ENCODE measurements at regions not wholly inside any gene's neighbourhood (a gene's known extent, or its start where the extent isn't known, plus 50 kb on each side); places are given as distances from the start of the nearest gene placed in this dataset.
A peak's percentile ranks its signal among the peaks of the same experiment; 100 is the strongest.
"Not testable (repeated sequence)": the region's sequence is repeated elsewhere in the genome, so short reads cannot be mapped to it uniquely, and the experiment has no call there.

DNA sequence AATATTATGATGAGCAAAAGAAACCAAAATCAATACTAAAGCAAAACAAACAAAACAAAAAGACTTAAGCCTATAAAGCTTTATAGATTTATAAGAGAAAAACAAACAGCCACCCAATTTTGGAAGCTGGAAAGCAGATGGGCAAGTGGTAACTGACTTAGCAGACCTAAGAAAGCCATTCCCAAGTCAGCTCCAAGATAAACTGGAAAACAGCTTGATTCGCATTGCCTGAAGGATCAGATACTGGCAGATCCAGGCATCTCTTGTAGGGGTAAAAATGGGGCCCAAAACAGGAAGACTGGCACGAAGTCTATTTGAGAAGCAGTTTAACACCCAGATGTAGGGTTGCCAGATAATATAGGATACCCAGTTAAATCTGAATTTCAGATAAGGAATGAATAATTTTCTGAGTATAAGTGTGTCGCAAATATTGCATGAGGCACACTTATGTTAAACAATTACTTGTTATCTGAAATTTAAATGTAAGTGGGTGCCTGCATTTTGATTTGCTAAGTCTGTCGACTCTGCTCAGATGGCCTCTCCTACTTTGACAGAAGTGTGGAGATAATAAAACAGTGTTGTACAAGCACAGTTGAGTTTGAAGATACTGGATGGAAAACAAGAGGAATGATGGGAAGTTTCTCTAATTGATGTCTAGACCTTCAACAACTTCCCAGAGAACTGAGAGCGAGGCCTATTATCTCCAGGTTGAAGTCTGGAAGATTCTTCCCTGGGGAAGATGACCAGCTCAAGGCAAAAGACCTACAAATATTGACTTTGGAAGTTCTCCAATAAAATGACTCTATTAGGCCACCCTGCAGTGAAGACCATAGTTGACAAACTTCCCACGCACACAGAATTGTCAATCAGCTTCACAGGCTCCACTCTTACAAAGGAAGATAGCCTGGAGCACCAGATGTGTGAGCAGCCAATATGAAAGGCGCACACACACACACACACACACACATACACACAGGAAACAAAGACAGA, 113.4 kb downstream of the FAM50B start:
- DNase-seq = no peak

DNA sequence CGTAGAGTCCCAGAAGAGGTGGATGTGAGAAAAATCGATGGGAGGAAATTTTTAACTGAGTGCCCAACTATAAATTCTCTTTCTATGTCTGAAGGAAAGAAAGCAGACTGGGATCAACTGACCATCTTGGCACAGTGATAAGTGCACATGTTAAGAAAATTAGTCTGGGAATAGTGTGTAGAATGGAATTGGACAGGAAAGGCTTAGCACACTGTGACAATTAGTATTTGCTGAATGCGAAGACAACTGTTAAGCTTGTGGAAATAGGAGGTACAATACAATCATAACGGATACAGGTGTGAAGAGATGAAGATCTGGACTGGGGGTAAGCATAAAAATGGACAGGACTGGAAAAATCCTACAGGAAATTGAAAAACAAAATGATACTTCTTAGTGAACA, 114.3 kb downstream of the FAM50B start:
- no peak for DNase-seq

DNA sequence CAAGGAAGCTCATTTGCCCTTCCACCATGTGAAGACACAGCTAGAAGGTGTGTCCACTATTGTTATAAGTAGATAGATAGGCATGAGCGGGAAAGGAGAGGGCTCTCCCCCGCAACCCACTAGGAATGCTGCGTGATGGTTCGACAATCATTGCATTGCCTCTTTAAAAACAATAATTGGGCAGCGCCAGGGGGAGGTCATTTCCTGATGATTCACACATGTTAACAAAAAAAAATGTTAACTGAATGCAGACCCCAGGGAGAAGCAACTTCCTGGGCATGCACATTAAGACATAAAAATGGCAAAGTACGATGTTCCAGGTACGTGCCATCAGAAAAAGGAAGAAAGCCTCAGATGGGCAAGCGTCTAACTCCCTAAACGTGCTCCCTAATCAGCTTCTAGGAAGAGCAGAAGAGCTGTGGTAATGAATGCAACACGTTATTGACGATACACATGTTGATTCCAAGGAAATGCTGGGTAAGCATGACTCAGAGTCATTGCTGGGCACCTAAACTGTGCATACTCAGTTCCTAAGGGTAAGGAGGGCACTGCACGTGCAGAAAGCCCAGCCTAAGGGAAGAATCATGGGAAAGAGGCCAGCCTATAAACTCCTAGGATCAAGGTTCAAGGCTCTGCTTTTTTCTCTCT, 113.7 kb downstream of the FAM217A start:
- no peak for DNase-seq

DNA sequence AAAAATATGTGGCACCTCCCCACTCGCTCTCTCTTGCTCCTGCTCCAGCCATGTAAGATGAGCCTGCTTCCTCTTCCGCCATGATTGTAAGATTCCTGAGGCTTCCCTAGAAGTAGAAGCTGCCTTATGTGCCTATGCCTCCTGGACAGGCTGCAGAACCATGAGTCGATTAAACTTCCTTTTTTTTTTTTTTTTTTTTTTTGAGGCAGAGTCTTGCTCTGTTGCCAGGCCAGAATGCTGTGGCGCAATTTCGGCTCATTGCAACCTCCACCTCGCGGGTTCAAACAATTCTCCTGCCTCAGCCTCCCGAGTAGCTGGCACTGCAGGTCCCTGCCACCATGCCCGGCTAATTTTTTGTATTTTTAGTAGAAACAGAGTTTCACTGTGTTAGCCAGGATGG, 112.5 kb downstream of the FAM217A start:
- no peak for DNase-seq

DNA sequence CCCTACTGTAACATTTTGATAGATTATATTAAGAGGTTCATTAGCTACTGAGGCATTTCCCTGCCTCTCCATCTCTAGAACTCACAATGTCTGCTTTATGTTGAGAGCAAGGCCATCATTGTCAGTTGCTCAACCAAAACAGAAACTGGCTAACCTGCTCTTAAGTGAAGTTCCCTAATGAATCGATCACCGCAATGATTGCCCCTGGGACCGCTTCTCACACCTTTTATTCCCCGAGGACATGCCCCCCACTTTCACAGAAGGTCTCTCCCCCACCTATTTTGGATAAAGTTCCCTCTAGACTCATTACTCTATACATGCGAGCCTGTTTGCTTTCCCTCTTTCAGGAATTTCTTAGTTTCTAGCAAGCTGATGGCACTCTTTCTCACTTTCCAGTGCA, 108.8 kb downstream of the FAM217A start:
- no peak for DNase-seq

DNA sequence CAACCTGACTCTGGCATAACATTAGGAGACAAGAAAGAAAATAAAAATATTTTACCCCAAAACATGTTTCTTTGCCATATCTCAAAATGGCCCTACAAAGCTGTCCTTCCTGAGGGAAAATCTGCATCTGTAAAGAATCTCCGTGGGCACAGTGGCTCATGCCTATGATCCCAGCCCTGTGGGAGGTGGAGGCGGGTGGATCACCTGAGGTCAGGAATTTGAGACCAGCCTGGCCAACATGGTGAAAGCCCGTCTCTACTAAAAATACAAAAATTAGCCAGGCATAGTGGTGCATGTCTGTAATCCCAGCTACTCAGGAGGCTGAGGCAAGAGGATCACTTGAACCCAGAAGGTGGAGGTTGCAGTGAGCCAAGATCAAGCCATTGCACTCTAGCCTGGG, 105.8 kb downstream of the FAM217A start:
- DNase-seq = not testable (repeated sequence)

DNA sequence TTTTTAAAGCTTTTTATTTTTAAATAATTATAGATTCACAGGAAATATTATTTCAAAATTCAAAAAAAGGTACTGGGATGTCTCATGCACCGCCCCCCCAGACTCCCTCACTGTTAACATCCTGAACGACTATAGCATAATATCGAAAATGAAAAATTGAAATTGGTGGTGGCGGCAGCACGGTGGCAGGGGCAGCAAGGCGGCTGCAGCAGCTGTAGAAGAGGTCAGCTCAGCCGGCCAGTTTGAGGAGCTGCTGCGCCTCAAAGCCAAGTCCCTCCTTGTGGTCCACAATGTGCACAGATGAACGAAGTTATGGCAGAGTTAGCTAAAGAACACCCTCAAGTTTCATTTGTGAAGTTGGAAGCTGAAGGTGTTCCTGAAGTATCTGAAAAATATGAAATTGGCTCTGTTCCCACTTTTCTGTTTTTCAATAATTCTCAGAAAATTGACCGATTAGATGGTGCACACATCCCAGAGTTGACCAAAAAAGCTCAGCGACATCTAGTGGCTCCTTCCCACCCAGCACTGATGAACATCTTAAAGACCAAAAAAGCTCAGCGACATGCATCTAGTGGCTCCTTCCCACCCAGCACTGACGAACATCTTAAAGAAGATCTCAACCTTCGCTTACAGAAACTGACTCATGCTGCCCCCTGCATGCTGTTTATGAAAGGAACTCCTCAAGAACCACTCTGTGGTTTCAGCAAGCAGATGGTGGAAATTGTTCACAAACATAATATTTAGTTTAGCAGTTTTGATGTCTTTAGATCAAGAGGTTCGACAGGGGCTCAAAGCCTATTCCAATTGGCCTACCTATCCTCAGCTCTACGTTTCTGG, 100.8 kb downstream of the FAM217A start:
- peak; percentile 81 to 82 for DNase-seq

DNA sequence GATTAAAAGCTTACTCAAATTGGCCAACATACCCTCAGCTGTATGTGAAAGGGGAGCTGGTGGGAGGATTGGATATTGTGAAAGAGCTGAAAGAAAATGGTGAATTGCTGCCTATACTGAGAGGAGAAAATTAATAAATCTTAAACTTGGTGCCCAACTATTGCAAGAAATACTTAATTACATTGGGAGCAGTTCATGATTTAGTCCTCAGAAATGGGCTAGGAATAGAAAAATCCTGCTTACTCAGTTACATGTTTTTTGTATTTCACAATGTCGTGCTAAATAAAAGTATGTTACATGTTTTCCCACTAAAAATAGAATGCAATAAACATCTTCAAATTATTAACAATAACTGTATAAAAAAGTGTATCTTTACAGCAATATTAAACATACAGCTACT, 100.0 kb downstream of the FAM217A start:
- not testable (repeated sequence) for DNase-seq

DNA sequence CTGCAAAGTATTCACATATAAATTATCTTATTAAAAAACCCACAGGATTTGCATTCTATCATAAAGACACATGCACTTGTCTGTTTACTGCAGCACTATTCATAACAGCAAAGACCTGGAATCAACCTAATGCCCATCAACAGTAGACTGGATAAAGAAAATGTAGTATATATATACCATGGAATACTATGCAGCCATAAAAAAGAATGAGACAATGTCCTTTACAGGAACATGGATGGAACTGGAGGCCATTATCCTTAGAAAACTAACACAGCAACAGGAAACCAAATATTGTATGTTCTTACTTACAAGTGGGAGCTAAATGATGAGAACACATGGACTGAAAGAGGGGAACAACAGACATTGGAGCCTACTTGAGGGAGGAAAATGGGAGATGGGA, 97.0 kb downstream of the FAM217A start:
- DNase-seq = no peak

DNA sequence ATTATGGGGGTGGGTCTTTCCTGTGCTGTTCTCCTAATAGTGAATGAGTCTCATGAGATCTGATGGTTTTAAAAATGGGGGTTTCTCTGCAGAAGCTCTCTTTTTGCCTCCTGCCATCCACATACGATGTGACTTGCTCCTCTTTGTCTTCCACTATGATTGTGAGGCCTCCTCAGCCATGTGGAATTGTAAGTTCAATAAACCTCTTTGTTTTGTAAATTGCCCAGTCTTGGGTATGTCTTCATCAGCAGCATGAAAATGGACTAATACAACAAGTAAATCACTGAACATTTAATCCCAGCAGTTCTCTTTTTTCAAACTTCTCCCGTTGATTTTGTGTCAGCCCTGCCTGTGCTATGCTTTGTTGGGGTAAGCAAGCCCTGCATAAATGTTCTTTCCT, 95.2 kb downstream of the FAM217A start:
- DNase-seq = no peak

DNA sequence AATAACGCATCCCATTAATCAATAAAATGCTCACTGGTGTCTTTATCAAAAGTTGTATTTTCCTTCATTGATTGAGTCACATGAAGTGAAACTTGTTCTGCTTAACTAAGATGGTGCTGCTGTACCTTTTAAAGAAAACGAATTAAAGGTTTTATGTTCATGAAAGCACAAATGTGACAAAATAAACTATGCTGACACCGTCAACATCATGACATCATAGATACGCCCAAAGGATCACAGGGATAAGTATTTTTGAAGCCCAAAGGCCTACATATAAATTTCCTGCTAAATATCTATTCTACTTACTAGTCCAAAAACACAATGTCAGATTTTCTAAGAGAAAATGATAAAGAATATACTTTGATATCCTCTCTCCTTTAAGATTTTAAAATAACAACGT, 94.4 kb downstream of the FAM217A start:
- DNase-seq = no peak

DNA sequence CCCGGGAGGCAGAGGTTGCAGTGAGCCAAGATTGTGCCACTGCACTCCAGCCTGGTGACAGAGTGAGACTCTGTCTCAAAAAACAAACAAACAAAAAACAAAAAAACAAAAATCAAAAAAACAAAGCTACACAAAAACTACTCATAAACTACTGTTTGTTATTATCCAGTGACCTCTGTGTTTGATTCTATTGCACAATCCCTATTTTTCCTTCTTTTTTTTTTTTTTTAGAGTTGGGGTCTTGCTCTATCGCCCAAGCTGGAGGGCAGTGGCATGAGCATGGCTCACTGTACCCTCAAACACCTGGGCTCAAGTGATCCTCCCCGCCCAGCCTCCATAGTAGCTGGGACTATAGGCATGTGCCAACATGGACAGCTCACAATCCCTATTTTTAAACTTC, 92.7 kb downstream of the FAM217A start:
- no peak for DNase-seq

DNA sequence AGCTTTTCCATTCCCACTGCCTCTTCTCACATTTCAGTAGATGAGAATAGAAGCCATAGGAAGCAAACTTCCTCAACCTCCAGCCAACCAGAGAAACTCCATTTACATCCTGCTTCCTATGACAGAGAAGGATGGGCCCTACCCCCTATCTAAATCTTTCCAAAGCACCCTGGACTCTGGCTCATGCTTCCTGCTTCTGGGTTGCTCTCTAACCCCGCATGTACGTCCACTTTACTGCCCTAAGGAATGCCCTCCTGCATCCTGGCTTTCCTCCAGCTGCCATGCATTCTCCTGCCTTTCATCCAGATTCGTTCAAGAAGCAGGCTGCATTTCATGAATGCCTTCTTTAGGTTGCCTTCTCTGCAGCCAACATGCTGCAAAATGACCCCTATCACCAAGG, 91.9 kb downstream of the FAM217A start:
- DNase-seq = no peak

DNA sequence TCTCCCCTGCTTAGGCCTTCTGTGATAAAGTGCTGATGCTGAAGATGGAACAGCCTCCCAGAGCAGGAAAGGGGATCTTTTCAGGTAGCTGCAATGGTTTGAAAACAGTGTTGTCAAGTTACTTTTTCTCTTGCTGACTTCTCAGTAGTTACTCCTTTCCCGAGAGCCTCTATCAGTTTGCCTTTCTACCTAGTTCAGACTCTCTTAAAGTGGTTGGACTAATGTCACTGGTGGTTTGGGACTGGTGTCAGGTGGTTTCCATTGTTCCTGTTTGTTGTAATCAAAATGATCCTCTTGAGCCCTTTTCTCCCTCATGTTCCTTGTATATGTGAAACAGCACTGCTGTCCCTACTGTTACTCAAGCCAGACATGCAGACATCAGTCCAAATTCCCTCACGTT, 91.4 kb downstream of the FAM217A start:
- DNase-seq = no peak

DNA sequence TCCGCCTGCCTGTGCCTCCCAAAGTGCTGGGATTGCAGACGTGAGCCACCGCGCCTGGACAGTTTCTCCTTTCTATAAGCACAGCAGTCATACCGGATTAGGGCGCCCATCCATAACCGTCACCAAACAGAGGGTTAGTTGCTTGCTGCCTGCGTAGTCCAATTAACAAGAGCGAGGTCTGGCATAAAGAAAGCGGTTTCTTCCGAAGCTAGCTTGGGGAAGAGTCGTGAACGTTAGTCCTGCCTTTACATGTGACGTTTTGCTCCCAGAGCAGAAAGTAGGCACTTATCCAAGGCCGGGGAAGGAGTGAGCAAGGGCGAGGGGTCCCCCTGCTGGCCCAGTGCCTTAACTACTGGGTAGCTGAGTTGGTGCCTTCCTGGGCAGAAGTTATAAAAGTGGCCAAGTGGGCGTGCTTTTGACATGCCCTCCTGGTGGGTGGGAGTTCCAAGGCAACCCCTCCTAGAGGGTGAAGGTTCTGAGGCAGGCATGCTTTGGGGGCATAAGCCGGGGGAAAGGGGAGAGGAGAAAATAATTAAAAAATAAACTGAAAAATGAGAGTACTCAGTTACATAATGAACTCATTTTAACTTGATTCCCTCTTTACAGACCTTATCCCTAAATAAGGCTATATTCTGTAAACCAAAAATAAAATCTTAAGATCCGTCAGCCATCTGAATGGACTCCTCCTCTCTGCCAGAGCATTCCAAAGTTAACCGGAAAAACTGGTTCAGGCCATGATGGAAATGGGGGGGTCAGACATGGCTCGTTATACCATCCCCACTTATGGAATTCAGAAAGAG, 88.0 kb downstream of the FAM217A start:
- peak; percentile 75 to 84 for DNase-seq

DNA sequence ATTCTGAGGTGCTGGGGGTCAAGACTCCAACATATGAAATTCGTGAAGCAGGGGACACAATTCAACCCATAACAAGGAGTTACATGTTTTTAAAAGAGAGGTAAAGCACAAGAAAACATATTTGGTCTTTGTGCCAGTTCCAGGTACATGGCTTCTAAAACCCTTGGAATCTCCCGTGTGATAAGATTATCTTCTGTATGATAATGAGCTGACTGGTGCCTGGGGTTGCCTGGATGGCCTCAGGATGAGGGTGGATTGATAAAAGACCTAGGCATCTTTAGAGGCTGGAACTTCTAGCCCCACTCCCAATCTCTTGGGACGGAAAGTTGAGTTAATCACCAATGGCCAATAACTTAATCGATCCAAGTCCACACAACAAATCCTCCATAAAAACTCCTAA, 87.0 kb downstream of the FAM217A start:
- no peak for DNase-seq

DNA sequence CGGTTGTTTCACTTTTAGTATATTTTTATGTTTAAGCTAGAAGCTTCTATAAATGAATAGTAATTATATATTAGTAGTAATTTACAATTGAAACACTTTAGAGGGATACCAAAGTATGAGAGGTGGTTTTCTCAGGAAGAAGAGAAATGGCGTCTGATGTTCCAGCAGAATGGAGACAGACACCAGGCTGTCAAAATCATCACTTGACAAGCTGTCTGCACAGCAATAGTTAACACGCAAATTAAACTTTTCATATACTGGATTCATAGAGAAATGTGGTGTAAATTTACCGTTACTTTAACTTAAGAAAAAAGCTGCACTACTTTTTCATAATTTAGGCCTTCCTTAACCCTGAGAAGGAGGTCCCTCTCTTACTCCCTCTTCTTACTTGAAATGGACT, 82.6 kb downstream of the FAM217A start:
- no peak for DNase-seq

DNA sequence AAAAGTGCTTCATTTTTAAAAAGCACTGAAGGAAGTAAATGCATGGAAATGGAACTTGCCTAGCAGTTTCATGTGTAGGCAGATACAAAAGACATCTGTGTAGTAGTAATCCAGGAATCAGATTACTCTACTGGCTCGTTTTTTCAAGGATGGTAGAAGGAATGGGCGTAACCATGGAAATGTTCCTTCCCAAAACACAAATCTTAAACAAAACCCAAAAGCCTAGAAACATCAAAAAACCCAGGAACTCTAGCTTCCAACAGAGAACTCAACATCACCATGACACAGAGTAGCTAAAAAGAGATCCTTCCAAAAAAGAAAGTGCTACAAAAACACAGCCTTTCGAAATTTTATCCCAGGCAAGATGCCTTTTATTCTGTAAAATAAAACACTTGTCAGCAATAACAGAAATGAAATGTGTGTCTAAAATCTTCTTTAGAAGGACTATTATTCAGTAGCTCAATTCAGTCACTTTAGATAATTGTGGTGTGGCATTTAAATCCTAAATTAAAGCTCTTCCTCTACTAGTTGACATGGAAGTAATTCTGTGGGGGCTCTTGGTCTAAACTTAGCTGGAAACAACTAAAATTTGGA, 81.7 kb downstream of the FAM217A start:
- DNase-seq = no peak

DNA sequence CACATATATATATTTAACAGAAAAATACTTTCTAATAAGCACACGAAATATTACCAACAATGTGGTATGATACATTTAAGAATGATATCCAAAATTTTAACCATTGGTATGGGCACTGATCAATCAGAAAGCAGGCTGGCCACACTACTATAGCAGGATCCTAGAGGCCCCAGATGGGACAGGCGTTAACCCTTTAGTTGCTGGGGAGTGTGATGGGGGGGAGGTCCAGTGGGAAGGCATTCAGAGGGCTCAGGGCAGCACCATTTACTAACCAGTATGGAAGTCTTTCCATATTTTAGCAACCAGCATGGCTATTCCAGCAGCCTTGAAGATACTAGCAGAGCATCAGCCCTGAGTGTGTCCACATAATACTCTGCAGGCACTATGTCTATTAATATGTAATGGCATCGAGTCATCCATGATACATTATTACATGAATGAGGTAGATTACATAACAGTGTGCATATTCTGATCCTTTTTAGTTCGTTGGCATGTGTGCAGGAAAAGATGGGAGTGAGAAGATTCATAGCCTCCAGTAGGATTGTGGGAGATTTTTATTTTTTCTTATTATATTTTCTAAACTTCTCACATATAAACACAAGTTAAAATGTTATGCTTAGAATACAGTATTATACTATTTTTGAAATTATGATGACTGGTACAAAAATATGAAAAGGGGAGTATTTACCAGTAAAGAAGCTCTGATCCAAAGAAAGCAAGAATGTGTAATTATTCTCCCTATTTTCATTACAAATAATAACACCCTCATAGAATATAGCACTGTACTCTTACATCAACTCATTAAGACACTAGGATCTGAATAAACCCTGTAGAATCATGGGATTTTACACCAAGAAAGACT, 78.9 kb downstream of the FAM217A start:
- DNase-seq = no peak

DNA sequence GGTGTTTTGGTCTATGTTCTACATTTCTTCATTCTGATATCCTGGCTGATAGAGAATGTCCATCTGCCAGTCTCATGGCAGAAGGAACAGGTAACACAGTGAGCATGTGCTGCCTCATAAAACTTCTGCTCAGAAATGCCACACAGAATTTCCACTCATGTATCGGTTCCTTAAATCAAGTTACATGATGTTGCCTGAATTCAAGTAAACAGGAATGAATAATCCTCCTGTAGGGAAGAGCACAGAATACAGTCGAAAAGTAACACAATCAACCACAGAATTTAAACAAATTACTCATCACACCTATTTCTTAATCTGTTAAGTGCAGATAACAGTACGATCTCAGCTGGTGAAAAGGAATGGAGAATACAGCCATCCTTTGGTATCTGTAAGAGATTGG, 74.7 kb downstream of the FAM217A start:
- no peak for DNase-seq
